Adrenal gland (tissue), 5 donors: ENCODE measurements at regions not wholly inside any gene's neighbourhood (a gene's known extent, or its start where the extent isn't known, plus 50 kb on each side); places are given as distances from the start of the nearest gene placed in this dataset.

Experiments used
- CTCF ChIP-seq, 6 experiments: fragments of 450-650 bp in 4 of 6; fragments of 200-600 bp in 2 of 6; sonication (generic) in 1 of 6; IDR thresholded peaks; 1 replicate in 5 of 6; 2 replicates in 1 of 6; pipeline versions ENCODE4 v1.5.1 to v1.8.0; 2016 to 2021; ENCODE audit warnings: antibody characterized with exemption in 6 of 6, mild to moderate bottlenecking in 2 of 6, moderate library complexity in 1 of 6
- POLR2A ChIP-seq, 2 donors: fragments of 450-650 bp; IDR thresholded peaks; one replicate each; pipeline ENCODE4 v1.6.1; 2017; ENCODE audit warnings: antibody characterized with exemption in 2 of 2, mild to moderate bottlenecking in 2 of 2, moderate library complexity in 1 of 2
- donor health status: DM: no; HTN: no; CAD: no.

GRCh38 chr6:8170754-8171153 is 68.4 kb upstream of the EEF1E1 start:
- TF ChIP-seq CTCF (IDR thresholded peaks at IDR 0.05) (no peak), POLR2A (IDR thresholded peaks at IDR 0.05) (no peak)
